Astrocyte of the spinal cord (primary cell): ENCODE measurements at regions not wholly inside any gene's neighbourhood (a gene's known extent, or its start where the extent isn't known, plus 50 kb on each side); places are given as distances from the start of the nearest gene placed in this dataset.
A peak's percentile ranks its signal among the peaks of the same experiment; 100 is the strongest.
"Not testable (repeated sequence)": the region's sequence is repeated elsewhere in the genome, so short reads cannot be mapped to it uniquely, and the experiment has no call there.

Source experiments
- DNase-seq: peaks from one replicate; pipeline ENCODE4 v3.0.0; 2011; ENCODE audit warnings: low read depth, low spot score
- H3K4me3 ChIP-seq: 2 replicates; pipeline ENCODE4 v1.5.1; 2011; ENCODE audit warnings: low read depth, mild to moderate bottlenecking, low read length, moderate library complexity
- in situ Hi-C: cut with HindIII; loops from 2 replicates; pipeline ENCODE4 v1.10.0; 2017; ENCODE audit warnings: low sequenced_read_pairs
- TF ChIP-seq, protein P1 (sequence below): IDR thresholded peaks from 2 replicates; pipeline ENCODE4 v1.5.1; 2012; ENCODE audit warnings: low read depth, mild to moderate bottlenecking, low read length, inconsistent platforms

- DNase-seq: no peak
- in situ Hi-C loops: no loop called here
- TF ChIP-seq, protein P1, sequence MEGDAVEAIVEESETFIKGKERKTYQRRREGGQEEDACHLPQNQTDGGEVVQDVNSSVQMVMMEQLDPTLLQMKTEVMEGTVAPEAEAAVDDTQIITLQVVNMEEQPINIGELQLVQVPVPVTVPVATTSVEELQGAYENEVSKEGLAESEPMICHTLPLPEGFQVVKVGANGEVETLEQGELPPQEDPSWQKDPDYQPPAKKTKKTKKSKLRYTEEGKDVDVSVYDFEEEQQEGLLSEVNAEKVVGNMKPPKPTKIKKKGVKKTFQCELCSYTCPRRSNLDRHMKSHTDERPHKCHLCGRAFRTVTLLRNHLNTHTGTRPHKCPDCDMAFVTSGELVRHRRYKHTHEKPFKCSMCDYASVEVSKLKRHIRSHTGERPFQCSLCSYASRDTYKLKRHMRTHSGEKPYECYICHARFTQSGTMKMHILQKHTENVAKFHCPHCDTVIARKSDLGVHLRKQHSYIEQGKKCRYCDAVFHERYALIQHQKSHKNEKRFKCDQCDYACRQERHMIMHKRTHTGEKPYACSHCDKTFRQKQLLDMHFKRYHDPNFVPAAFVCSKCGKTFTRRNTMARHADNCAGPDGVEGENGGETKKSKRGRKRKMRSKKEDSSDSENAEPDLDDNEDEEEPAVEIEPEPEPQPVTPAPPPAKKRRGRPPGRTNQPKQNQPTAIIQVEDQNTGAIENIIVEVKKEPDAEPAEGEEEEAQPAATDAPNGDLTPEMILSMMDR: no peak
- H3K4me3 ChIP-seq: no peak overlapping the region
Measured at GRCh38 chr15:47897525-47897924, 180.2 kb downstream of the SEMA6D start.

DNA sequence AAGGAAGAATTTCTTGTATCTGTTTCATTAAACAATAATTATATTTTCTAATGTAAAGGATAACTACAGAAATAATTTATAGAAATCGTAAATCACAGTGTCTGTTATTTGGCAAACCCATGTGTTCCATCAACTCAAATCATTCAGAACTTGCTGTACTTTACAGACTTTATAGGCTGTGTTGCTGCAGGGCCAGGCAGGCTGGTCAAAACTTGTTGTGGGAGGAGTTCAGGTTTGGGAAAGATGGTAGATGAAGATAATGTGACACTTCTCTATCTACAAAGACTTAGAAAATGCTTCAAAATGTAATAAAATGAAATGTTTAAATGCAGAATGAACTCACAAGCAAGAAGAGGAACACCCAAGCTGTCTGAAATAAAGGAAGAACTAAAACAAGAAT is 183.4 kb downstream of the SEMA6D start:
- in situ Hi-C loops: no loop called here
- H3K4me3 ChIP-seq: no peak overlapping the region
- TF ChIP-seq, protein P1: no peak
- no peak for DNase-seq

DNA sequence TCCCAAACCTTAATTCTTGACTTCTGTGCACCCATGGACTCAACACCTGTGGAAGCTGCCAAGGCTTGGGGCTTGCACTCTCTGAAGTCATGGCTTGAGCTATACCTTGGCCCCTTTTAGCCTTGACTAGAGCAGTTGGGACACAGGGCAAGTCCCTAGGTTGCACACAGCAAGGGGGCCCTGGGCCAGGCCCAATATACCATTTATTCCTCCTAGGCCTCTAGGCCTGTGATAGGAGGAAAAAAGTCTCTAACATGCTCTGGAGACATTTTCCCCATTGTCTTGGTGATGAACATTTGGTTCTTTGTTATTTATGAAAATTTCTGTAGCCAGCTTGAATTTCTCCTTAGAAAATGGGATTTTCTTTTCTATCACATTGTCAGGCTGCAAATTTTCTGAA is 186.1 kb downstream of the SEMA6D start:
- DNase-seq: no peak
- H3K4me3 ChIP-seq: no peak overlapping the region
- TF ChIP-seq, protein P1: no peak
- in situ Hi-C loops: no loop called here

GRCh38 chr15:47908486-47908885 is 191.2 kb downstream of the SEMA6D start:
- DNase-seq: no peak
- in situ Hi-C loops: no loop called here
- no peak overlapping the region for H3K4me3 ChIP-seq
- TF ChIP-seq, protein P1: no peak

DNA sequence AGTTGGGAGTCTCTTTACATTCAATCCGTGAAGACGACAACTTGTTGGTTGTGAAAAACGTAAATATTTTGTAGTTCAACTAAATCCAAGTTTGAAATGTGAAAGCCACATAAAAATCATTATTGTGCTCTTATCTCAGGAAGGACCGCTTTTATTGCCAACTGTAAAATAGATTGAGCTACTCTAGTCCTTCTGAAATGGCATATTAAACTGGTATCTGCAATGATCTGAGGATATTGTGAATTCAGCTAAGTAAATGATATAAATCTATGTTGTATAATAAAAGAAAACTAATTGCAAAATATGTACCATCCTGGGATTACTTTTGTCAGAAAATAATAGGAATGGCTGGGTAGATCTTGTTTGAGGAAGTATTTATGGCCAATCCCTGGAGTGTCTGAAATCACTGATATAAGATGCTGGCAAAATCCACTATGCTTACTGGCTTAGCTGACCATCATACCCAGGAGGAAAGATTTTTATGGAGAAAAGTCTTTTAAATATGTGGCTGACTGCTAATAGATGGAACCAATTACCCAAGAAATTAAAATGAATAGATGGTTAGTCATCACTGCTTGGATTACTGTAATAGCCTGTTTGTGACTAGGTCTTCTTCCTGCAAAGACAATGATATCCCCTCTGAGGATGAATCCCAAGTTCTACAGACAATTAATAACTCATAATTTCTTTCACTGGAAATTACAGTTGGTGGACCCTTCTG is 191.8 kb downstream of the SEMA6D start:
- H3K4me3 ChIP-seq: no peak overlapping the region
- no peak for DNase-seq
- TF ChIP-seq, protein P1: no peak
- in situ Hi-C loops: no loop called here

- TF ChIP-seq, protein P1: peak; percentile 16
- in situ Hi-C loops, DNase-seq: not testable (repeated sequence)
Measured at GRCh38 chr15:47912910-47913309, 195.6 kb downstream of the SEMA6D start.

DNA sequence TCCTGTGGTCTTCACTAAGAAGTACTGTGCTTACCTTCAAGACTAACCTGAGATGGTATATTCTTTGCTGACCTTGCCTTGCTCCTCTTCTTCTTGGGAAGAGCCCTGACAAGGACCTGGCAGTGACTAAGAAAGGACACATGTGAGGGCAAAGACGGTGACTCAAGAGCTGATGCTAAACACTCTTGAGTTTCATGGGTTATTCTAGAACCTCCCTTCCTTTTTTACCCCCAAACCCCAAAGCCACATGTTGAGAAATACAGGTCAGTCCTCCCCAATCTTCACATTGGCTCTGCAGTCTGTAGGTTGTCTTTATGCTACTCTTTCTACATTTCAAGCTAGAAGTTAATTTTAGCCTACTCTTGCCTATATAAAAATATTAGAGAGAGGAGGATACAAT is 200.6 kb downstream of the SEMA6D start:
- in situ Hi-C loops: no loop called here
- no peak for DNase-seq
- H3K4me3 ChIP-seq: no peak overlapping the region
- TF ChIP-seq, protein P1: no peak

More at GRCh38 chr15:47912910-47913309, 195.6 kb downstream of the SEMA6D start:
- H3K4me3 ChIP-seq: not testable (repeated sequence)
